HepG2 (cell line): ENCODE measurements at regions not wholly inside any gene's neighbourhood (a gene's known extent, or its start where the extent isn't known, plus 50 kb on each side); places are given as distances from the start of the nearest gene placed in this dataset.
A peak's percentile ranks its signal among the peaks of the same experiment; 100 is the strongest.

Experiments used
- ATAC-seq: fragments of 200-7000 bp; cut with Tn5 transposase; 3 replicates; pipeline ENCODE4 v1.9.1; 2020; ENCODE audit warnings: mild to moderate bottlenecking, moderate library complexity
- BruUV-seq: library from RNA; stranded (reverse); fragments of 400-500 nt; replicated peaks from 2 replicates; lab custom pipeline; 2021; lab: Mats Ljungman, UMichigan
- CTCF ChIA-PET: fragments of 300-600 bp; formaldehyde crosslinking; extraction: SDS; loops from one replicate; lab custom pipeline; 2021; ENCODE audit warnings: low total read pairs, inconsistent platforms, low intra/inter-chr PET ratio; lab: Yijun Ruan, JAX
- POLR2A ChIA-PET: fragments of 350-600 bp; sonication (Branson Sonifier 250); formaldehyde crosslinking; loops from one replicate; lab custom pipeline; 2020; ENCODE audit warnings: antibody characterized with exemption, inconsistent platforms; lab: Yijun Ruan, JAX
- DNase-seq: peaks from one replicate; pipeline ENCODE4 v3.0.0-alpha.2; 2015; ENCODE audit warnings: low spot score
- FAIRE-seq: peaks from 3 replicates; lab custom pipeline; 2011; peaks lifted over from hg19 to GRCh38; lab: Jason Lieb, UNC
- H2AFZ ChIP-seq: one replicate; pipeline ENCODE4 v1.6.1; 2011; ENCODE audit warnings: low read length, inconsistent platforms
- H3K27ac ChIP-seq: fragments of 300-600 bp; 3 replicates; pipeline ENCODE4 v1.8.0; 2011; ENCODE audit warnings: mixed run types, mild to moderate bottlenecking, mixed read lengths, low read length, inconsistent platforms; ENCODE audit not compliant: insufficient read depth; ENCODE audit errors: extremely low read length
- H3K27me3 ChIP-seq, 2 experiments: fragments of 200-600 bp in 1 of 2; 2 replicates in 1 of 2; 3 replicates in 1 of 2; pipeline versions ENCODE4 v1.6.0 to v1.8.0; 2011; ENCODE audit warnings: low read length in 2 of 2, mild to moderate bottlenecking in 2 of 2, moderate library complexity in 2 of 2, inconsistent platforms in 1 of 2; ENCODE audit not compliant: insufficient read depth in 2 of 2, control insufficient read depth in 1 of 2
- H3K36me3 ChIP-seq, 2 experiments: fragments of 200-600 bp in 1 of 2; replicated peaks in 1 of 2; 2 replicates in 1 of 2; 3 replicates in 1 of 2; pipeline versions ENCODE4 v1.5.1 to v1.8.0; 2011; ENCODE audit warnings: low read length in 2 of 2, inconsistent platforms in 1 of 2; ENCODE audit not compliant: insufficient read depth in 2 of 2, control insufficient read depth in 1 of 2
- H3K4me1 ChIP-seq: 2 replicates; pipeline ENCODE4 v1.5.1; 2012; ENCODE audit warnings: low read length, inconsistent platforms; ENCODE audit not compliant: insufficient read depth
- H3K4me2 ChIP-seq: 2 replicates; pipeline ENCODE4 v1.6.0; 2011; ENCODE audit warnings: low read depth, low read length, inconsistent platforms
- H3K4me3 ChIP-seq, 3 experiments: fragments of 200-600 bp in 1 of 3; sonication (generic), shearing (Covaris generic) in 1 of 3; replicated peaks in 1 of 3; 2 replicates each; pipeline ENCODE4 v1.5.1; 2011 to 2016; ENCODE audit warnings: low read length in 3 of 3, inconsistent platforms in 2 of 3, low read depth in 2 of 3, mild to moderate bottlenecking in 2 of 3, control low read depth in 1 of 3, mixed read lengths in 1 of 3; ENCODE audit not compliant: insufficient read depth in 1 of 3
- H3K79me2 ChIP-seq: one replicate; pipeline ENCODE4 v1.6.1; 2011; ENCODE audit warnings: low read length, inconsistent platforms; ENCODE audit not compliant: insufficient read depth
- H3K9ac ChIP-seq: 2 replicates; pipeline ENCODE4 v1.6.0; 2011; ENCODE audit warnings: mild to moderate bottlenecking, low read depth, low read length, inconsistent platforms; ENCODE audit not compliant: insufficient read depth
- H3K9me3 ChIP-seq: 2 replicates; pipeline ENCODE4 v1.5.1; 2012; ENCODE audit warnings: mild to moderate bottlenecking, low read length
- H4K20me1 ChIP-seq: 2 replicates; pipeline ENCODE4 v1.6.0; 2011; ENCODE audit warnings: inconsistent platforms, mild to moderate bottlenecking, low read length, moderate library complexity; ENCODE audit not compliant: insufficient read depth
- ATF4 ChIP-seq, 2 experiments: fragments of 450-650 bp in 1 of 2; sonication (generic) in 1 of 2; formaldehyde crosslinking; IDR thresholded peaks; 2 replicates each; pipeline versions ENCODE4 v1.5.0 to v1.8.0; 2020 to 2022; ENCODE audit warnings: mild to moderate bottlenecking in 1 of 2, missing genetic modification reagents in 1 of 2
- CEBPG ChIP-seq: IDR thresholded peaks from 2 replicates; pipeline ENCODE4 v1.6.1; 2016
- CSRNP1 ChIP-seq: sonication (generic); formaldehyde crosslinking; IDR thresholded peaks from 2 replicates; pipeline ENCODE4 v1.8.1; 2023; ENCODE audit warnings: mild to moderate bottlenecking, missing genetic modification reagents
- GPBP1L1 ChIP-seq: sonication (generic); formaldehyde crosslinking; IDR thresholded peaks from 2 replicates; pipeline ENCODE4 v1.5.0; 2020; ENCODE audit warnings: mild to moderate bottlenecking, missing genetic modification reagents
- HNRNPLL ChIP-seq: fragments of 200-400 bp; formaldehyde crosslinking; IDR thresholded peaks from 2 replicates; pipeline ENCODE4 v1.6.1; 2017; ENCODE audit warnings: mild to moderate bottlenecking, low read depth, low read length; ENCODE audit not compliant: poor library complexity, severe bottlenecking
- IKZF1 ChIP-seq: fragments of 450-650 bp; IDR thresholded peaks from 2 replicates; pipeline ENCODE4 v1.7.1; 2016
- JUN ChIP-seq: sonication (generic); formaldehyde crosslinking; IDR thresholded peaks from 2 replicates; pipeline ENCODE4 v1.4.0; 2020; ENCODE audit warnings: mild to moderate bottlenecking, missing genetic modification reagents
- NR0B2 ChIP-seq: sonication (generic); formaldehyde crosslinking; IDR thresholded peaks from 2 replicates; pipeline ENCODE4 v1.4.0; 2020; ENCODE audit warnings: mild to moderate bottlenecking, missing genetic modification reagents
- PRPF4 ChIP-seq: fragments of 200-400 bp; formaldehyde crosslinking; IDR thresholded peaks from 2 replicates; pipeline ENCODE4 v1.6.1; 2016; ENCODE audit warnings: low read length, low read depth; ENCODE audit not compliant: poor library complexity, severe bottlenecking
- PTBP1 ChIP-seq: fragments of 200-400 bp; formaldehyde crosslinking; IDR thresholded peaks from 2 replicates; pipeline ENCODE4 v1.6.1; 2018; ENCODE audit warnings: low read length, low read depth; ENCODE audit not compliant: poor library complexity, severe bottlenecking
- RARA ChIP-seq: IDR thresholded peaks from 2 replicates; pipeline ENCODE4 v1.6.1; 2016; ENCODE audit warnings: missing genetic modification reagents, missing compliant biosample characterization
- TRIM24 ChIP-seq: sonication (generic); formaldehyde crosslinking; IDR thresholded peaks from 2 replicates; pipeline ENCODE4 v1.8.0; 2022; ENCODE audit warnings: mild to moderate bottlenecking, missing genetic modification reagents
- ZHX1 ChIP-seq: sonication (generic); formaldehyde crosslinking; IDR thresholded peaks from 2 replicates; pipeline ENCODE4 v1.8.1; 2022; ENCODE audit warnings: low read depth, mild to moderate bottlenecking, missing genetic modification reagents
- ZNF256 ChIP-seq: sonication (generic); formaldehyde crosslinking; conservative IDR thresholded peaks from 2 replicates; pipeline ENCODE4 v1.4.0; 2020; ENCODE audit warnings: missing genetic modification reagents
- ZNF33B ChIP-seq: sonication (generic); formaldehyde crosslinking; IDR thresholded peaks from 2 replicates; pipeline ENCODE4 v1.5.1; 2020; ENCODE audit warnings: mild to moderate bottlenecking, missing genetic modification reagents
- WGBS: methylation state at CpG from one replicate; pipeline ENCODE4 v1.1.6; 2017; ENCODE audit warnings: low lambda C conversion rate; 5-methylcytosine and 5-hydroxymethylcytosine counted together
- in situ Hi-C: cut with HindIII; loops from 2 replicates; pipeline ENCODE4 v1.10.0; 2017; ENCODE audit warnings: low pct_unique_long_range_greater_than_20kb; ENCODE audit not compliant: extremely low pct_ligation_motif_present
- intact Hi-C: fragments of 100-400 bp; cut with micrococcal nuclease; formaldehyde crosslinking; loops from one replicate; pipeline ENCODE4 v1.10.0; 2022; ENCODE audit not compliant: unreplicated experiment

GRCh38 chr5:96070622-96071225 lies 109.1 kb upstream of the ELL2 start (continued):
- TF ChIP-seq ATF4 (CRISPR knock-in tag; IDR thresholded peaks at IDR 0.05) (no peak), ZNF33B (CRISPR knock-in tag) (no peak), PTBP1 (no peak), CEBPG (CRISPR knock-in tag) (peak; percentile 48)

- Histone ChIP-seq H3K27ac (no peak overlapping the region), H3K4me3 (no peak overlapping the region), H4K20me1 (no peaks in the 10 kb centered on the region), H3K36me3 (no peaks in the 10 kb centered on the region), H3K79me2 (no peaks in the 10 kb centered on the region), H2AFZ (no peak overlapping the region), H3K4me1 (peaks cover 26% of the 10 kb centered on the region), H3K9me3 (no peaks in the 10 kb centered on the region), H3K4me2 (no peak overlapping the region), H3K9ac (no peak overlapping the region), H3K27me3 (no peaks in the 10 kb centered on the region)
- no peak for FAIRE-seq
- intact Hi-C loops, result no loop called here
- BruUV-seq, result no TSS peak
- 94% methylated on average over 6 of the region's 6 CpGs for WGBS
- POLR2A ChIA-PET, result no interaction called here
- no peak for DNase-seq
- in situ Hi-C loops, result no loop called here
- no peak for ATAC-seq
- CTCF ChIA-PET, result no interaction called here
- TF ChIP-seq NR0B2 (CRISPR knock-in tag), result no peak
- no peak for TF ChIP-seq TRIM24
- no peak for TF ChIP-seq JUN
- TF ChIP-seq GPBP1L1 (CRISPR knock-in tag), result no peak
- no peak for TF ChIP-seq ZHX1 (CRISPR knock-in tag)
- no peak for TF ChIP-seq RARA
- TF ChIP-seq IKZF1, result no peak
- no peak for TF ChIP-seq CSRNP1 (CRISPR knock-in tag)
- no peak for TF ChIP-seq ZNF256 (CRISPR knock-in tag)
- no peak for TF ChIP-seq HNRNPLL
- no peak for TF ChIP-seq PRPF4
Measured at GRCh38 chr5:96067894-96068614, 106.4 kb upstream of the ELL2 start.
